Left ventricle myocardium superior (tissue), 1 donor: ENCODE measurements at regions not wholly inside any gene's neighbourhood (a gene's known extent, or its start where the extent isn't known, plus 50 kb on each side); places are given as distances from the start of the nearest gene placed in this dataset.

Experiments used
- ATAC-seq: fragments of 200-7000 bp; cut with Tn5 transposase; one replicate; pipeline ENCODE4 v1.9.1; 2020; ENCODE audit warnings: mild to moderate bottlenecking, moderate library complexity
- DNase-seq: peaks from one replicate; pipeline ENCODE4 v3.0.0-alpha.2; 2020
- intact Hi-C: fragments of 100-400 bp; cut with micrococcal nuclease; formaldehyde crosslinking; loops from one replicate; pipeline ENCODE4 v1.11.0; 2022
- donor health status: DM: no; HTN: yes; CAD: no; lungs with severe emphysema.

DNA sequence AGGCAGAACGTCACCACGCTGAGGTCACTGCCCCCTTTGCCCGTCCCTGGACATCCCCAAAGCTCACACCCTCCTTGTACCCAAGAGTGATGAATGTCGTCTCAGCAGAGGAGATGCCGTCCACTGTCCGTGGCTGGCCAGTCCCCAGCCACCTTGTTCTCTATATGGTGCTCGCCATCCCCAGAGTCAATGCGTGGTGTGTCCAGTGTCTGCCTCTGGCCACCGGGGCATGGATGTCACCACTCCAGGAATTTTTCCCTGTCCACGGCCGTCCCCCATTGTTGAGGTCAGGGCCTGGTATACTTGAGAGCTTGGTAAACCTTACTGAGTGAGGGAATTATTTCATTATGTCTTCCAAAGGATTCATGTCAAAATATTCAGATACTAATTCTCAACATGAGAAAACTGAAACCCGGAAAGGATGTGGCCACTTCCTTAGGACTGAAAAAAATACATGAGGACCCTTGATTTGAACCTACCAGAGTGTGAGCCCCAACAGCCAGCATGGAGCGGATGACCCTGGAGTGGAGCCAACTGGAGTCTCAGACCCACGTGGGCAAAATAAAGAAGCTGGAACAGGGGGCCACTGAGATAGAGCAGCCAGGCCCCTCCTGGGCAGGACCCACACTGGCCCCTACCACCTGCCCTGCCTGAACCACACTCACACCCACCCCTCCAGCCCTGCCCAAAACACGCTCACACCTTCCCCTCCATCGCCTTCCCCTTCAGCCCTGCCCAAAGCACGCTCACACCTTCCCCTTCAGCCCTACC lies 376.4 kb downstream of the BRD1 start:
- ATAC-seq, result no peak

DNA sequence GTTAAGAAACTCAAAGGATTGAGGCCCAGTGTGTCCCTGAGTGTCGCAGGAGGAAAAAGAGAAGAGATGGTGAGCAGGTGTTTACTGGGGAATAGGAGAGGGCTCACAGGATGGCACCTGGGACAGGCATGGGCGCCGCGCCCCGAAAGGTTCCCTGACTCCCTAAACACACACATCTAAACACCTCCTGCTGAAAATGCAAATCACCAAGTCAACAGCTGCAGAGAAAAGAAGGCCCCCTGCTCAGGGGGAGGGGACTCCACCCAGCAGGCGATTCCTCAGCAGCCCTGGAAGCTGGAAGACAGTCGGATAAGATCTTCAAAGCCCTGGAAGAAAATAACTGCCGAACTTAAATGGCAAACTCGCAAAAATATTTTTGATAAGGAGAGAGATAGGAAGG lies 377.2 kb downstream of the BRD1 start:
- ATAC-seq, result no peak
- intact Hi-C loops, result no loop called here
- no peak for DNase-seq

More for the DNA sequence above, 376.4 kb downstream of the BRD1 start:
- intact Hi-C loops, result no loop called here
- no peak for DNase-seq

DNA sequence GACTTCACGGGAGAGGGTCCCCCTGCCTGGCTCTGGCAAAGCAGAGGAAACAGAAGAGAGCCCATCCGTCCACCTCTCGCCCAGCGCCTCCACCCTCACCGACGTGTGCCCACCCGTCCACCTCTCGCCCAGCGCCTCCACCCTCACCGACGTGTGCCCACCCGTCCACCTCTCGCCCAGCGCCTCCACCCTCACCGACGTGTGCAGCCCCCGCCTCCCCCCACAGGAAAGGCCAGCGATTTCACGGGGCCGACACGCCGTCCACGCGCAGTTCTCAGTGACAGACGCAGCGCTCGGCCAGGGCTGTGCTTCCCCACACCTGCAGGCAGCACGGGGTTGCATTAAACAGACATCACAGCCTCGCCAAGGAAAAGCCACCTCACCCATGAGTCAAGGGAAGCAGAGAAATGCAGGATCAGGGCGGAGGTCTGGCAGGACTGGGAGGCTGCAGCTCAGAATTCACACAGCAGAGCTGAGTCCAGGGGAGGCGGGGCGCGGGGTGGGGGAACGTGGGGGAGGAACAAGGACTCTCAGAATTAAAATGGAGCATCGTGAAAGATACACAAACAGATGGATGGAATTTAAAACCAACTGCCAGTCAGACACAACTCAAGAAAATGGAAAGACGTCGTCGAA lies 377.7 kb downstream of the BRD1 start:
- ATAC-seq, result no peak
- no peak for DNase-seq
- intact Hi-C loops, result no loop called here

DNA sequence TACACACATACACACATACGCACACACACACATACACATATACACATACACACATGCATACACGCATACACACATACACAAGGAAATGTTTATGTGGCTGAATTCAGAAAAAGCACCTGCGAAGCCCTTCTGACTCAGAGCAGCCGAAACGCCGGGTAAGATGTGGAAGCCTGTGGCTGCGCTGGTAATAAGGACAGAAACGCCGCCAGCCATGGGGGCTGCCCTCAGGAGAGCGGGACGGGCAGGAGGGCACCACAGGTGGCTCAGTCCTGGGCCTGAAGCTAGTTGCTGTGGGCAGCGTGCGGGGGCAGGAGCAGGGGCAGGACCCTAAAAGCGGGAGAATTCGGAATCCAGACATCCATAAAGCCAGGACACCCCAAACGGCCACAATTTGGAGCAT lies 378.3 kb downstream of the BRD1 start:
- intact Hi-C loops, result no loop called here
- DNase-seq, result no peak
- ATAC-seq, result no peak

DNA sequence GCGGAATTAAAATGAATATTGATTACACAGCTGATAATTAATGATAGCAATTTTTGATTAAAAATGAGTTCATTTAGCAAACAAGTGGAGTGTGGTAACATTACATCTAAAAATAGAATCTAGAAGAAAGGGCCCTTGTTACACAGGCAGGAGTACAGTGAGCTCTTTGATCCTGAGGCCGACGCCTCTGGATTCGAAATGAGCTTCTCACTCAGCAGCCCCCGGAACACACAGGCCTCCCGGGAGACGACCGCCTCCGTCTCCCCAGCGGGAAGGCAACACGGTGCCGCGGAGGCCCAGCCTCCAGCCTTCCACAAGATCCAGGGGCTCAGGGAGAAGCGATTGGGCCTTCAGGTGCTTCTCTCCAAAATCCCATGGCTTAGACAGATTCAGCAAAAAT lies 379.1 kb downstream of the BRD1 start:
- no peak for DNase-seq
- ATAC-seq, result no peak
- intact Hi-C loops, result no loop called here

DNA sequence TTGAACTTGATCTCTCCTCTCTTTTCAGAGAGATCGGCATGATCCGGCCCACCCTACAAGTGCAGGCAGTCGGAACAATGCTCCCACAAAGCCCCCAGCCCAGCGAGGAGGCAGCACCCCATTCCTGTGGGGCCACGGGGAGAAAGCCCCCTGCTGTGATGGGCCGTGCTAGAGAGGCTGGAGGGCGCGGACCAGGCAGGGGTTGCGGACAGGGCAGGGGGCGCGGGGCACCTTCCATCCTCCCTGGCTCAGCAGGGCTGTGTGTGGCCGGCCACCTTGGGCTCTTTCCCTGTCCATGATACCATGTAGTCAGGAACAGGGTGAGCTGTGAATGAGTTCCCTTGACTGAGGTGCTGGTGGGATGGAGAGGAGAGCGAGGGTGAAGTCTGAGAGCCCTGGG lies 379.8 kb downstream of the BRD1 start:
- ATAC-seq, result no peak
- intact Hi-C loops, result no loop called here

DNA sequence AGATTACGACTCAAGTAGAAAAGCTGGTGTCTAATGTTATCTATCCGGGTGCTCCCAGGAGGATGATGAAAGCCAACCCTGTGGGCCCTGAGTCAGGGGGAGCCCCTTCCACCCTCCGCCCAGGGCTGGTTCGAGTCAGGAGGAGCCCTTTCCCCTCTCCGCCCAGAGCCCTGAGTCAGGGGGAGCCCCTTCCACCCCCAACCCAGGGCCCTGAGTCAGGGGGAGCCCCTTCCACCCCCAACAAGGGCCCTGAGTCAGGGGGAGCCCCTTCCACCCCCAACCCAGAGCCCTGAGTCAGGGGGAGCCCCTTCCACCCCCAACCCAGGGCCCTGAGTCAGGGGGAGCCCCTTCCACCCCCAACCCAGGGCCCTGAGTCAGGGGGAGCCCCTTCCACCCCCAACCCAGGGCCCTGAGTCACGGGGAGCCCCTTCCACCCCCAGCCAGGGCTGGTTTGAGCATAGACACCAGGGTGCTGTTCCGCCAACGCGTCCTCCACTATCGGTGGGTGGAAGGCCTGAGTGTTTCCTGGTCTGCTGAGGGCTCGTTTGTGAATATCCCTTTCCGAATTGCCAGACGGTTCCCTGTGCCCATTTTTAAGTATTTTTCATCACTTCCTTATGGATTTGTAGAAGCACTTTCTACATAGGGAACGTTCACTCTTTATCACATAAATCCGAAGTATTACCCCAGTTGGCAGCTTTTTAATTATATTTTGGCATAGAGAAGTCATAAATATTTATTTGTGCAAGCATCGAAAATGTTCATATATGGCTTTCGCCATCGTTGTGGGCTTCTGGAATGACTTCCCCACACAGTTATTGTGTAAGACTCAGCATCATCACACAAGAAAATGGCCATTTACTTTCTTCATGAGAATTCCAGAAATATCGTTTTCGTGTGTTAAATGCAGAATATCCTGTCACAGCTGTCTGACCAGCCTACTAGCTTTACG lies 380.6 kb downstream of the BRD1 start:
- no peak for ATAC-seq
- intact Hi-C loops, result no loop called here
- DNase-seq, result no peak

More for the DNA sequence above, 379.8 kb downstream of the BRD1 start:
- no peak for DNase-seq

DNA sequence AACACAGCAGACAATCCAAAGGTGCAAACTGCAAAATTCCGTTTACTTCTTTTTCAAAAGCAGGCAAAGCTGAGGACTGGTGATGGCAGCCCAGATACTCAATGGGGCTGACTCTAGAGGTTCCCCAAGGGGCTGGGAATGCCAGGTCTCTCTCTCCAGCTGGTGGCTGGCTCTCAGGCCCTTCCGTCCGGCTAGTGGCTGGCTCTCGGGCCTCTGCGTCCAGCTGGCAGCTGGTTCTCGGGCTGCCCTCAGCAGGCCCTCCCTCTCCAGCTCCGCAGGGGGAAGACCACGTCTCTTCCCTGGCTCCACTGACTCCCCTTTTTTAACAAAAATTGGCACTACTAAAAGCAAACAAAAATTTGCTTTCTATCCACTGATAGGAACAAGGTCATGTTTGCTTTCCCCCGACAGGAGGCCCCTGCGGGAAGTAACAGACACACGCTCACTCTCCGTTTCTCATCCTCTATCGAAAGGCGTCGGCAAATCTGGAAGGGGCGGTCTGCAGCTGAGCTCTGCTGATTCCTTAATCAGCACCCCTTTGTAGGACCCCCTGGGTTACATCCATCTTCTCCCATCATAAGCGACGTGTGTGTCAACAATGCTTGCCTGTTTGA lies 381.4 kb downstream of the BRD1 start:
- no peak for ATAC-seq
- DNase-seq, result no peak
- intact Hi-C loops, result no loop called here

DNA sequence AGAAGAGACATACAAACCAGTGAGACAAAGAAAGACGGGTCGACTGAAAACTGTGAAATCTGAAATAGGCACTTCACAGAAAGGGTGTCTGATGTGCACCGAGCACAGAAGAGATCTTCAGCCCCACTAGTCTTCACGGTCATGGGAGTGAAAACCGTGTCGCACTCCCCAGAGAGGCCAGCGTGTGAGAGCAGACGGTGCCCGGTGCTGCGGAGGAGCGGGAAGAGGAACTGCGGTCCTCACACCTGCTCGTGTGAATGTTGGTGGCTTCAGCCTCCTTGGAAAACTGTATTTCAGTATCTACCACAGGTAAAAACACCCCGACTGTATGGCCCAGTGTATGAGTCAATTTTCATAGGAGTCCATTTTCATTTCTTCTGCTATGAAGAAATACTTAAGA lies 382.9 kb downstream of the BRD1 start:
- ATAC-seq (no peak), DNase-seq (no peak)
- intact Hi-C loops, result no loop called here

DNA sequence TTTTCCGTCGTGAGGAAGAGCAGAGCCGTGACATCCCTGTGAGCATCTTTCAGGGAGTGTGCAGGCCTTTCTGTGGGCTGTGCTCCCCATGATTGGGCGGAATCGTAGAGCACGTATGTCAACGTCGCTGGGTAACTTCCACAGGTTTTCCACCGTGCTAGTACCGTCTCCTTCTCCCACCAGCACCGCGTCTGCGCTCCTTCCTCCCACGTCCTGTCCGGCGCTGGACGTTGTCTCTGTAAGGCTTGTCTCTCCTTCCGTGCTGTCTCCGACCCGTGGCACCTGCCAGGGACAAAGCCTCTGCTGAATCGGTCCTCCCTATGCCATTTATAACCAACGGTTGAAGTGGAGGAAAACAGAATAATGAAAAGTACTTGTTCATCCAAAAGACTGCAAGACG lies 386.7 kb downstream of the BRD1 start:
- DNase-seq, result no peak
- intact Hi-C loops, result no loop called here
- no peak for ATAC-seq

DNA sequence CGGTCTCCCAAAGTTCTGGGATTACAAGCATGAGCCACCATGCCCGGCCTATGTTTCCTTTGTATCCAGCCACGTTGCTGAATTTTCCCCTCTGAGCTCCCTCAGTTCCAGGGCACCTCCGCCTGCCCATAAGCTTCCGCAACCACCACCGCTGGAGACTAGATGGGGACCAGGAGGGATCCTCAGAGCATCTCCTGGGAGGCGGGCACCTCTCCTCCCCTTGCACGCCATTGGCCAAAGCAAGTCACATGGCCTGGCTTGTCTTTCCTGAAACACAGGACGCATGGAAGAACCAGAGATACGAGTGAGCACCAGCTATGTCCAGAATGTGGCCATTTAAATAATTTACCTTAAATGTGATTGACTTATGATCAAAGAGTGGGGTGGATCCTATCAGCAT lies 388.3 kb downstream of the BRD1 start:
- intact Hi-C loops, result no loop called here
- DNase-seq (no peak), ATAC-seq (no peak)

DNA sequence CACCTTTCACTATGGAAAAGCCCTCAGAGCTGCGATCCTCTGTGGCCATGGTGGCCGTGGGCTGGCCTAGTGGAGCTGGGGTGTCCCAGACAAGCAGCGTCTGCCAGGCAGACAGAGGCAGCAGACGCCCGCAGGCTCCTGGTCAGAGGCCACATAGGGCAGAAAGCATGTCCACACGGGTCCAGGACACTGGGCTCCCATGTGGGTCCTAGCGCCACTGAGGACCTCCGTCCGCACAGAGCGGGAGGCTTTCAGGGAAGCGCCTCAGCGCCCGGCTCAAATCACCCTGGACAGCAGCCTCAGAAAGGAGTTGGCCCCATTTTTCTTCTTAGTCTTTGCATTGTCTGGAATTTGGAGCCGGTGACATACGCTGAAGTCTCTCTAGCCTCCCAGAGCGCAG lies 389.7 kb downstream of the BRD1 start:
- no peak for ATAC-seq

DNA sequence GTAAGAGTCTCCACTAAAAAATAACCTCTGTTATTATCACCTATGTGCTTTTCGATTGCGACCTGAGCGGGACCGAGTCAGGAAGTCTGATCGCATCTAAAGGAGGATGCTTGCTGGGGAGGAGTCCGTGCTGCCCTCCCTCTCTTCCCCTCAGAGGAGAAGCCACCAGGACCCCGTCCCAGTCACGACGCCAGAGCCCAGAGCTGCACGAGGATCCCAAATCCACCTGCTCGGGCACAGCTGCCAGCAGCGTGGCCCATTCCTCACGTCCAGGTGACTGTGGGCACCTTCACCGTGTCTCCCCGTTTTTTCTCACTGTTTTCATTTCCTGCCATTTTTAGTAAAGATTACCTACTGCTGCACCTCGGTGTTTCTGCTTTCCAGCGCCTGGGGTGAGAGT lies 390.3 kb downstream of the BRD1 start:
- intact Hi-C loops, result no loop called here
- ATAC-seq, result no peak
- no peak for DNase-seq

More for the DNA sequence above, 389.7 kb downstream of the BRD1 start:
- no peak for DNase-seq
- intact Hi-C loops, result no loop called here

DNA sequence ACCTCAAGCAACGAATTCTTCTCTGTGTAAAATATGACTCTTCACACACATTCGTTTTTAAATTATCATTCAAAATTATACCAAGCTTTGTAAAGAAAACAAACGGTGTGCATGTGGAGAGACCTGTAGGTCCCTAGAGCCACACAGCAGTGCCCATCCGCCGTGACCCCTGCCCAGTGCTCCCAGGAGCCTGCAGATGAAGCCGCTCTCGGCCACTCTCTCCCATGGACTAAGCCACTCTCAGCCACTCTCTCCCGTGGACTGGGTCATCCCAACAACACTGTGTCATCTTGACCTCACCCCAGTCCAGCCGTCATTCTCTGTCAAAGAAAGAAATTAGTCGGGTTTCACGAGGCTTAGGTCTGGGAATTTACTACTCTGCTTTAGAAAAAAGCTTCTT lies 391.6 kb downstream of the BRD1 start:
- DNase-seq (no peak), ATAC-seq (no peak)
- intact Hi-C loops, result no loop called here

DNA sequence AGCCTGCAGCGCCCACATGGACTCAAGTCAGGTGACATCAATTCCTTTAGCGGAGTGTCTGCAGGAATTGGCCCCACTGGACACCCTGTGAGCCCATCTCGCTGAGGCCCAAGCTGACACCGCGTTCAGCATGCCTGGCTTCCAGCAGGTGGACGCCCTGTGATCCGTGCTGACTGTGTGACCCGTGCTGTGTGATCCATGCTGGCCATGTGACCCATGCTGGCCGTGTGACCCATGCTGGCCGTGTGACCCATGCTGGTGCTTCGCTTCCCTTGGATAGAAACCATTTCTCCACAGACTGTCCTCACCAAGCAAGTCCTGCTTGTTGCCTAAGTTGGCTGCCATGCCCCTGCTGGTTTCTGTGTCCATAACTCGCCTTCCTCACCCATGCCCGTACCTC lies 392.1 kb downstream of the BRD1 start:
- intact Hi-C loops, result no loop called here
- no peak for ATAC-seq

DNA sequence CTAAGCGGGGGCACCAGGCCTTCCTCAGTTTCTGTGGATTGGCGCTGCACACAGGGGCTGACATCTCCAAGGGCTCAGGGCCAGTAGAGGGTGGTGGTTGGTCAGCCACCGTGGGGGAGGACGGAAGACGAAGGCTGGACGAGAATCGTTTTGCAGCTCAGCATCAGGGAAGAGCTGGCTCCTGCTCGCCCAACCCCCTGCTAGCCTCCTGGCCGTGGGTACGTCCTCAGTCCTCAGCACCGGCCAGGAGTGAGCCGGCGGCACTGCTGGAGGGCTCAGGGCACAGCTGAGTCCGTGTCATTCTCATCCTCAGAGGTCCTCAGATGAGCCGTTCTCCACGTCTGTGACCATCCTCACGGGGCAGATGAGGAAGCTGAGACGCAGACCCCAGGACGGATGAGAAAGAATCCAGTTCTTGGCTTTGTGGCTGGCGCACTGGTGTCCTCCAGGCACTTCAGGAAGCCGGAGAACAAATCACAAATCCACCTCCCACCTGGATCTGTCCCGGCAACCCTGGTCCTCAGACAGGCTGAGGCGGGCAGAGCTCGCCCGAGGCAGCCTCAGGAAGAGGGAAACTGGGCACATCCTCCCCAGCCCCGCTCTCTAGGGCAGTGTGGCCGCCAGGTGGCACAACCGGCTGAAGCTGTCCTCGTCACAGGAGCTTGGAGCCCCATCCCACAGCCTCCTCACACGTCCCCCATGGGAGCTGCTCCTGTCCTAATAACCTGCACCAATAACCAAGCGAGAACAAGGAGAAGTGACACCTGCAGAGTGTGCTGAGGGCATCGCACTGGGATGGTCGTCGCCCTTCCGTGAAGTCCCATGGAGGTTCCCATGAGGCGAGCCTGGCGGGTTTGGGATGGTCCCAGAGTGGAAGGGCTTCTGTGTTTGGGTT lies 393.7 kb downstream of the BRD1 start:
- ATAC-seq (no peak), DNase-seq (no peak)
- intact Hi-C loops, result no loop called here

More for the DNA sequence above, 392.1 kb downstream of the BRD1 start:
- no peak for DNase-seq

DNA sequence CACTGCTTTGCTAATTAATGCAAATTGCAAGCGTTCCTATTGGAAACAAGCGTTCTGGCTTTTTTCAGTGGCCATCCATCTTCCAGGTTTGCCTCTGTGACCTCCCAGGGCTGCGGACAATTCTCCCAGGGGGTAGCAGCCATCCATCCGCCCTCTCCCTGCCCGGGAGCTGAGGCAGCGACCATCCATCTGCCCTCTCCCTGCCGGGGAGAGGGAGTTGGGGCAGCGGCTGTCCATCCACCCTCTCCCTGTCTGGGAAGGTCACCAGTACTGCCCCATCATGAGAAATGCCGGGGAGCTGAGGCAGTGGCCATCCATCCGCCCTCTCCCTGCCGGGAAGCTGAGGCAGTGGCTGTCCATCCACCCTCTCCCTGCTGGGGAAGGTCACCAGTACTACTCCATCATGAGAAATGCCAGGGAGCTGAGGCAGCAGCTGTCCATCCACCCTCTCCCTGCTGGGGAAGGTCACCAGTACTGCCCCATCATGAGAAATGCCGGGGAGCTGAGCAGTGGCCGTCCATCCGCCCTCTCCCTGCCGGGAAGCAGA lies 394.7 kb downstream of the BRD1 start:
- DNase-seq (no peak), ATAC-seq (no peak)
- intact Hi-C loops, result no loop called here

DNA sequence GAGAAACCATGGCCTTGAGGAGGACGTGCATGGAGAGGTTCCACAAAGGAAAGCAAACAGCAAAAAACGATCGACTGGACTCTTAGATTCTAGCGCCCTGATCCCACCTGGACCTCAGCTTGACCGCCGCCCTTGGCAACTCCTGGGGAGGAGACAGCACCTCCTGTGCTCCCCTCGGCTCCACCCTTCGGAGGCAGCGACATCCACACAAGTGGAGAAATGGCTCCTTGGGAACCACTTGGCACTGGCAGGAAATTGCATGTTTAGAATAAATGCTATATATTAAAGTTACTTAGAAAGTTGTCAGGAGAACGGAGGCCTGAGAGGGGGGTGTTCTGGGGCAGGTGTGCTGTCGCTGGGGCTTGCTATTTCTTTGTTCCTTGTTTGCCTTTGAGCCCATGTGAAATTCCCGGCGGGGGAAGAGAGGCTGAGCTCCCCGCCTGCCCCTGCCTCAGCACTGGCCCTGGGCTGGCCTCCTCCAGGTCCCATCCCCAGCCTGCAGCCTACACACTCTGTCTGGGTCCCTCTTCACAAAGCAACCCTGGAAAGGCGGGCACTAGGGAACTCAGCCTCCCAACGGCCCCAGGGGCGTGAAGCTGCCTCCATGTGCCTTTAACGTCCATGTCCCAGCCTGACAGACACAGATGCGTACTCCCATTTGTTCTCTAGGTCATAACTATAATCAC lies 395.3 kb downstream of the BRD1 start:
- ATAC-seq, result no peak

More for the DNA sequence above, 395.3 kb downstream of the BRD1 start:
- DNase-seq, result no peak
- intact Hi-C loops, result no loop called here
